ENCODE measurements at regions not wholly inside any gene's neighbourhood (a gene's known extent, or its start where the extent isn't known, plus 50 kb on each side); places are given as distances from the start of the nearest gene placed in this dataset.

DNA sequence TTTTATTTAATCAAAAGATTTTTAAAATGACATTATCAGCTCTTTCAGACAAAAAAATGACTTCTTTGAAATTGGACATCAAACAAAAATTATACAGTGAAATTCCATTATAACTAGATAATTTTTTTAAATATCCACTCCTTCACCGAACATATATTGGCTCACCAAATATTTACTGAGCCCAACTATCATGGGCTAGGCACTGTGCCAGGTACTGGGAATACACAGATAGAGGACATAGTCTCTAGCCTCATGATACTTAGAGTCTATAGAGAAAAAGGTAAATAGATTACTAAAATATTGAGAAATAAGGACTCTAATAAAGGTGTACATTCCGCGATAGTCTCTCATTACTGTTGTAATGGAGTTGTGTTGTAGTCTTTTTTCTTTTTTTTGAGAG is 219.9 kb downstream of the SEC23A start (continued):
- 0 out of 2 replicates have a peak, but pooled peaks have one; percentile 29 for TF ChIP-seq HDAC2 (CRISPR knock-in tag; IDR thresholded peaks at IDR 0.05)
- TF ChIP-seq HNF4A (CRISPR knock-in tag; IDR thresholded peaks at IDR 0.05): peak; percentile 25; the same call in 1 of the 2 replicates
- TF ChIP-seq NFE2L2 (IDR thresholded peaks at IDR 0.05; ENCODE audit: low read length): no peak
- TF ChIP-seq, protein P1, sequence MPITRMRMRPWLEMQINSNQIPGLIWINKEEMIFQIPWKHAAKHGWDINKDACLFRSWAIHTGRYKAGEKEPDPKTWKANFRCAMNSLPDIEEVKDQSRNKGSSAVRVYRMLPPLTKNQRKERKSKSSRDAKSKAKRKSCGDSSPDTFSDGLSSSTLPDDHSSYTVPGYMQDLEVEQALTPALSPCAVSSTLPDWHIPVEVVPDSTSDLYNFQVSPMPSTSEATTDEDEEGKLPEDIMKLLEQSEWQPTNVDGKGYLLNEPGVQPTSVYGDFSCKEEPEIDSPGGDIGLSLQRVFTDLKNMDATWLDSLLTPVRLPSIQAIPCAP (CRISPR knock-in tag; IDR thresholded peaks at IDR 0.05; ENCODE audit: low read depth): no peak
- no peak for TF ChIP-seq SOX5 (CRISPR knock-in tag; IDR thresholded peaks at IDR 0.05; ENCODE audit: borderline replicate concordance)
- TF ChIP-seq, protein P2, sequence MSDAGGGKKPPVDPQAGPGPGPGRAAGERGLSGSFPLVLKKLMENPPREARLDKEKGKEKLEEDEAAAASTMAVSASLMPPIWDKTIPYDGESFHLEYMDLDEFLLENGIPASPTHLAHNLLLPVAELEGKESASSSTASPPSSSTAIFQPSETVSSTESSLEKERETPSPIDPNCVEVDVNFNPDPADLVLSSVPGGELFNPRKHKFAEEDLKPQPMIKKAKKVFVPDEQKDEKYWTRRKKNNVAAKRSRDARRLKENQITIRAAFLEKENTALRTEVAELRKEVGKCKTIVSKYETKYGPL (CRISPR knock-in tag; IDR thresholded peaks at IDR 0.05): no peak
- 0 out of 2 replicates have a peak, but pooled peaks have one; percentile 15 for TF ChIP-seq SMARCC2 (IDR thresholded peaks at IDR 0.05)
- no peak for TF ChIP-seq LBX2 (CRISPR knock-in tag; IDR thresholded peaks at IDR 0.05; ENCODE audit: borderline replicate concordance)
- TF ChIP-seq IKZF5 (CRISPR knock-in tag; IDR thresholded peaks at IDR 0.05): no peak
- no peak for TF ChIP-seq NFIC (IDR thresholded peaks at IDR 0.05; ENCODE audit: low read length)
- TF ChIP-seq FOXP1 (IDR thresholded peaks at IDR 0.05): no peak
- TF ChIP-seq FOXP1 (CRISPR knock-in tag; IDR thresholded peaks at IDR 0.05): 0 out of 2 replicates have a peak, but pooled peaks have one; percentile 39
- TF ChIP-seq EP300 (IDR thresholded peaks at IDR 0.05; ENCODE audit: low read depth in 2 of 2, low read length in 2 of 2): peak in 1 of 2 experiments; percentile 12; a peak in 1 of 4 replicates
- TF ChIP-seq EP300 (CRISPR knock-in tag; IDR thresholded peaks at IDR 0.05; ENCODE audit: borderline replicate concordance): no peak
- TF ChIP-seq KLF12 (CRISPR knock-in tag; IDR thresholded peaks at IDR 0.05; ENCODE audit: borderline replicate concordance): no peak
- no peak for TF ChIP-seq SPEN (CRISPR knock-in tag; IDR thresholded peaks at IDR 0.05; ENCODE audit: low read depth)

All from HepG2 (cell line).